ENCODE measurements at regions not wholly inside any gene's neighbourhood (a gene's known extent, or its start where the extent isn't known, plus 50 kb on each side); places are given as distances from the start of the nearest gene placed in this dataset.

DNA sequence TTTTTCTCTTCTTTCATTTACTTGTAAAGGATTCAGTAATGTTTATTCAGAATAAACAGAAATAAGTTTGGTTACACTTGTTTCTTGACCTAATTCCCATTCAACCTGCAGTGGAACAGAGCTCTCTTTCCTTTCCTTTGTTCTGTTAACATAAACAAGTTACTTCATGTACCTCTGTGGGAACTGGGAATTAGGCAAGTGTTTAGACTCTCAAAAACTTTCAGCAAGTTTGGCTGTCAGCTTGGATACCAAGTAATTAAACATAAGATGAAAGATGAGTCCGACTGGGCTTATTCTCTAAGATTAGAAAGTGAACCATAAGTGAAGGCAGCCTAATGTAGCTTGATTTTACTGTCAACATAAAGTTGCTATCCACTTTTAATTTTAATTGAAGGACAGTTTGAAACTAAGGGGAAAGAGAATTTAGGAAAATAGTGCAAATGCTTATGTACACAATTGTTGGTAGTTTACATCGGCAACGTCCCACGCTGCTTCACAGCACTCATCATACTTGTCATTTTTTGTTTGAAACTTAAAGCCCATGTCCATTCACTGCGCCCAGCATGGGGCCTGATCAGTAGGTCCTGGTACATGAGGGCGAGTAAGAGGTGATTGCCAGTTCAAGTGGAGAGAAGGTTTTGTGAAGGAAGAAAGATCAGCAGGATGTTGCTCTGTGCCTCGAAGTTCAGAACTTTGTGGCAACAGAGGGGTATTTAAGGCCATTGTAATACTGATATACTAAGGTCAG lies 113.0 kb downstream of the PLEKHG1 start:
- TF ChIP-seq, protein P1, sequence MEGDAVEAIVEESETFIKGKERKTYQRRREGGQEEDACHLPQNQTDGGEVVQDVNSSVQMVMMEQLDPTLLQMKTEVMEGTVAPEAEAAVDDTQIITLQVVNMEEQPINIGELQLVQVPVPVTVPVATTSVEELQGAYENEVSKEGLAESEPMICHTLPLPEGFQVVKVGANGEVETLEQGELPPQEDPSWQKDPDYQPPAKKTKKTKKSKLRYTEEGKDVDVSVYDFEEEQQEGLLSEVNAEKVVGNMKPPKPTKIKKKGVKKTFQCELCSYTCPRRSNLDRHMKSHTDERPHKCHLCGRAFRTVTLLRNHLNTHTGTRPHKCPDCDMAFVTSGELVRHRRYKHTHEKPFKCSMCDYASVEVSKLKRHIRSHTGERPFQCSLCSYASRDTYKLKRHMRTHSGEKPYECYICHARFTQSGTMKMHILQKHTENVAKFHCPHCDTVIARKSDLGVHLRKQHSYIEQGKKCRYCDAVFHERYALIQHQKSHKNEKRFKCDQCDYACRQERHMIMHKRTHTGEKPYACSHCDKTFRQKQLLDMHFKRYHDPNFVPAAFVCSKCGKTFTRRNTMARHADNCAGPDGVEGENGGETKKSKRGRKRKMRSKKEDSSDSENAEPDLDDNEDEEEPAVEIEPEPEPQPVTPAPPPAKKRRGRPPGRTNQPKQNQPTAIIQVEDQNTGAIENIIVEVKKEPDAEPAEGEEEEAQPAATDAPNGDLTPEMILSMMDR (conservative IDR thresholded peaks at IDR 0.05): no peak

DNA sequence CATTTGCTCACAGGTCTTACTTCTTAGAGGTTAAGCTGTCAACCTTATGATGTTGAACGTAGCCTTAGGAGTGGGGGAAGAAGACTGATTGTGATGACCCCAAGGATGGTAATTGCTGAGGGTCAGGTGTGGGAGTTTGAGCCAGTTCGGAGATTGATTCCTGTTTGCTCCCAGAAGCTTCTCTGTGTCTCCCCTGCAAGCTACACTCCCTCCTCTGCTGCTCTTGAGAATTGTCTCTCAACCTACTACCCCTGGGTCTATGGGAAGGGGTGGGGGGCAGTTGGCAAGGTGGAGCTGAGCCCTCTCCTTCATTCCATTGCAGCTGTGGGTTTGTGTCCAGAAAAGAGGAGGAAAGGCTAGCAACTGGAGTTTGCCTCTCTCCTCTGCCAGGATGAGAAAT lies 113.8 kb downstream of the PLEKHG1 start:
- H3K27ac ChIP-seq: no peak overlapping the region
- TF ChIP-seq, protein P1 (conservative IDR thresholded peaks at IDR 0.05): no peak

More for the DNA sequence above, 113.0 kb downstream of the PLEKHG1 start:
- no peak overlapping the region; the same call in 1 of the 2 replicates for H3K27ac ChIP-seq

DNA sequence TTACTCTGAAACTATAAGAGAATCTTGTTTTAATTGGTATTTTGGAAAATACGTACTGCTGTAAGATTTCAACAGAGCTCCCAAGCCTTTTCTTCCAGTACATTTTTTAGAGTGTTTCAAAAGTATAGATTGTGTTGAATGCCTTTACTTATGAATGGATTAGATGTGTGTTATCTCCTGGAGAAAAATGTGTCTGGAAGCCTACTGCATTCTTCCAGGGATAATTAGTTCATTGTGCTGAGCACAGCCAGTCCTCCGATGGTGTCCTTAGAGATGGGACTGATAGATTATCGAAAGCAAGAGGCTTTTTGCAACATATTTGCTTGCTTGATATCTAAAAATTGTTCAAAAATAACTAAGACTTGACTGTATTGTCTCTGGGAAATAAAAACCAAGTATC lies 114.2 kb downstream of the PLEKHG1 start:
- H3K27ac ChIP-seq: no peak overlapping the region
- TF ChIP-seq, protein P1 (conservative IDR thresholded peaks at IDR 0.05): no peak

DNA sequence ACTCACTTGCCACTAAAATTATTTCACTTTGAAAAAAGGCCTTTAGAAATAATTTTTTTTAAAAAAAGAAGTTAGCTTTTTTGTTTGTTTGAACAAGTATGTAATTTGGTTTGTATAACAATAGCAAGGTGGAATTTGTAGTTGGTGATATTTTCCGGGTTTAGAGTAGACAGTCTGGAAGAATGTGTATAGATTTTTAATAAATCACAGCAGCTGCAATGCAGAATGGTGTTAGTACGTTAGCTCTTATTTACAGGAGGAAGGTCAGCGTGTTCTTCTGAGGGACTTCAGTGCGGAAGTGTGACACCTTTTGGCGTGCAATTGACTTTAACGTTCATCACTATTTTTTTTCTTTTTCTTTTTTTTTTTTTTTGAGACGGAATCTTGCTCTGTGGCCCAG lies 115.4 kb downstream of the PLEKHG1 start:
- TF ChIP-seq, protein P1 (conservative IDR thresholded peaks at IDR 0.05): no peak
- no peak overlapping the region for H3K27ac ChIP-seq

DNA sequence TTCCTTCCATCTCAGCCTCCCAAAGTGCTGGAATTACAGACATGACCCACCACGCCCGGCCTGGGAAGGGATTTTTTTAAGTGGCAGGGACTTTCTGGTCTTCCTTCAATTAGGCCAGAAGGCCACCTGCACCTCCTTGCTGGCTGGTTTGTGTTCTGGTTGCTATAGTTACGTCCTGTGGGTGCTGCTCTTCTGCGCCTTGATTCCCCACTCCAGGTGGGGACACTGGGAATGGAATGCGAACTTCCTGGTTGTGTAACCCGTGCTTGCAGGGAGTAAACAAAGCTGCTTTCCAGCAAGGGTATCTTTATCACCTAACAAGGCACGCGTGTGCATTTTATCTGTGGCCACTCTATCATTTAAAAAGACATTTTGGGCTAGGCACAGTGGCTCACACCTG lies 117.7 kb downstream of the PLEKHG1 start:
- TF ChIP-seq, protein P1 (conservative IDR thresholded peaks at IDR 0.05): no peak
- H3K27ac ChIP-seq: no peak overlapping the region

DNA sequence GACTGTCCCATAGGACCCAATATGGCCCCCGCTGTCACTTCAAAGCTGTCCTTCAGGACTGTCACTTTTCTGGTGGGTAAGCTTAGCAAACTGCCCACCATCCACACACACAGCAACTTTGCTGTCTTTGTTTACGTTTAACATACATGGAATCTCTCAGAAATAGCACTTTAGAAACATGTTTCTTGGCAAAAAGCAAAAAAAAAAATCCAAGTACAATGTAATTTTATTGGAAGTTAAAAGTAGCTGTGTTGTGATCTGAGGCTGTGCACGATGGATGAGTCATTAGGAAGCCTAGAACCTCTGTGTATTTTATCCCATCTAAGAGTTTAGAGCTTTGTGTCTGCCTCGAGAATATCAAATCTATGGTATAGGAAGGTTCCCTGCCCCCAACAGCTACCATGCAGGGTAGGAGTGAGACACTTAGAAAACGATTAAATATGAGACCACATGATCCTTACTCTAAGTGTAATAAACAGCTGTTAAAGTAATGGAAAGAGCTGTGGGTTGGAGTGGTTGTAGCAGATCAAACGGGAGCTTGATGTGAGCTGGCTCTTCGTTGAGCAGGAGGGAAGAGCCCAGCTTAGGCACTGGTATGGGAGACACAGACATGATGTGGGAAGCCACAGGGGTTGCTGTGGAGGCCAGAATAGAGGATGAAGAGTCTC lies 119.5 kb downstream of the PLEKHG1 start:
- no peak overlapping the region for H3K27ac ChIP-seq
- TF ChIP-seq, protein P1 (conservative IDR thresholded peaks at IDR 0.05): no peak

DNA sequence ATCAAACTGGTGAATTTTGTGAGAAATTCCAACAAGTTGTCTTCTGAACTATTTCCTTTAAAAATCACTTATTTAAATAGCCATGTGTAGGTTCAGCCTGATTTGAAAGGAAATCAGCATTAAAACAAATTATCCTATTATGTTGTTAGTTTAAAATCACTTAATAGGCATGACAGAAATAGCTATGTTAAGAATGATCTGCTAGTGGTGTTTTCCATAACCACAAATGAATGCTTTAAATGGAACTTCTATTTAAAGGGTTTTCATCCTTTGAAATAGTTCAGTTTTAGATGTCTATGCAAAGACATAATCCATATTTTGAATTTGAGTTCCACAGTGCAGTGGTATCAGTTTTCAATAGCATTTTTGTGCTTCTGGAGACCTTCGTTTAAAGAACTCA lies 120.1 kb downstream of the PLEKHG1 start:
- H3K27ac ChIP-seq: no peak overlapping the region
- TF ChIP-seq, protein P1 (conservative IDR thresholded peaks at IDR 0.05): no peak

Measured in VCaP (cell line).